ENCODE measurements at regions not wholly inside any gene's neighbourhood (a gene's known extent, or its start where the extent isn't known, plus 50 kb on each side); places are given as distances from the start of the nearest gene placed in this dataset.

- Histone ChIP-seq H3K27me3 (peaks cover 86% of the 10 kb centered on the region), H3K36me3 (no peaks in the 10 kb centered on the region), H3K4me3 (ENCODE audit: low read depth, low read length) (no peak overlapping the region), H3K4me1 (no peaks in the 10 kb centered on the region), H3K9me3 (no peaks in the 10 kb centered on the region)
- TF ChIP-seq CTCF (IDR thresholded peaks at IDR 0.05; ENCODE audit: low read depth, low read length), result no peak
- DNase-seq, result no peak
Observed at GRCh38 chr13:112256716-112257494, 119.2 kb upstream of the SPACA7 start.

GRCh38 chr13:112259511-112259910, 116.6 kb upstream of the SPACA7 start:
- TF ChIP-seq CTCF (IDR thresholded peaks at IDR 0.05; ENCODE audit: low read depth, low read length), result no peak
- Histone ChIP-seq H3K4me3 (ENCODE audit: low read depth, low read length) (no peak overlapping the region), H3K36me3 (no peaks in the 10 kb centered on the region), H3K4me1 (no peaks in the 10 kb centered on the region), H3K27me3 (peaks cover 73% of the 10 kb centered on the region), H3K9me3 (no peaks in the 10 kb centered on the region)
- no peak for DNase-seq

GRCh38 chr13:112260108-112261055, 115.8 kb upstream of the SPACA7 start:
- no peaks in the 10 kb centered on the region for H3K9me3 ChIP-seq
- DNase-seq, result no peak
- H3K4me3 ChIP-seq (ENCODE audit: low read depth, low read length), result no peak overlapping the region
- no peak for TF ChIP-seq CTCF (IDR thresholded peaks at IDR 0.05; ENCODE audit: low read depth, low read length)
- H3K4me1 ChIP-seq, result no peaks in the 10 kb centered on the region
- H3K27me3 ChIP-seq, result peaks cover 71% of the 10 kb centered on the region
- H3K36me3 ChIP-seq, result no peaks in the 10 kb centered on the region

GRCh38 chr13:112261924-112262323, 114.2 kb upstream of the SPACA7 start:
- Histone ChIP-seq H3K27me3 (peaks cover 55% of the 10 kb centered on the region), H3K4me3 (ENCODE audit: low read depth, low read length) (no peak overlapping the region), H3K9me3 (no peaks in the 10 kb centered on the region), H3K36me3 (no peaks in the 10 kb centered on the region), H3K4me1 (no peaks in the 10 kb centered on the region)
- TF ChIP-seq CTCF (IDR thresholded peaks at IDR 0.05; ENCODE audit: low read depth, low read length), result no peak
- DNase-seq, result no peak

- Histone ChIP-seq H3K4me1 (no peaks in the 10 kb centered on the region), H3K27me3 (peaks cover 45% of the 10 kb centered on the region), H3K9me3 (no peaks in the 10 kb centered on the region), H3K4me3 (ENCODE audit: low read depth, low read length) (no peak overlapping the region), H3K36me3 (no peaks in the 10 kb centered on the region)
- TF ChIP-seq CTCF (IDR thresholded peaks at IDR 0.05; ENCODE audit: low read depth, low read length), result no peak
- no peak for DNase-seq
Observed at GRCh38 chr13:112263152-112263551, 113.0 kb upstream of the SPACA7 start.
